ENCODE measurements at regions not wholly inside any gene's neighbourhood (a gene's known extent, or its start where the extent isn't known, plus 50 kb on each side); places are given as distances from the start of the nearest gene placed in this dataset.
"Not testable (repeated sequence)": the region's sequence is repeated elsewhere in the genome, so short reads cannot be mapped to it uniquely, and the experiment has no call there.

DNA sequence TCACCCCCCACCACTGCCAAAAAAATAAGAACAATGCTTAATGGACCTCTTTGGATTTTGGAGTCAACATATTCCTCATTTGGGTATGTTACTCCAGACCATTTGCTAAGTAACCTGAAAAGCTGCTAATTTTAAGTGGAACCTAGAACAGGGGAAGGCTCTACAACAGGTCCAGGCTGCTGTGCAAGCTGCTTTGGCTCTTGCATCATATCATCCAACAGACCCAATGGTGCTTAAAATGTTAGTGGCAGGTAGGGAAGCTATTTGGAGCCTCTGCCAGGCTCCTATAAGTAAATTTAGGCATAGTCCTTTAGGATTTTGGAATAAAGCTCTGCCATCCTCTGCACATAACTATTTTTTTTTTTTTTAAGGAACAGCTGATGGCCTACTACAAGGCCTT, 132.2 kb upstream of the PMCH start:
- H3K36me3 Mint-ChIP-seq (ENCODE audit: low read depth, unreplicated experiment): no peaks in the 10 kb centered on the region
- H3K27me3 Mint-ChIP-seq (ENCODE audit: unreplicated experiment): no peaks in the 10 kb centered on the region
- H3K27ac Mint-ChIP-seq (ENCODE audit: unreplicated experiment): no peak overlapping the region
- H3K4me3 Mint-ChIP-seq (ENCODE audit: unreplicated experiment): no peak overlapping the region
- TF ChIP-seq, protein P1, sequence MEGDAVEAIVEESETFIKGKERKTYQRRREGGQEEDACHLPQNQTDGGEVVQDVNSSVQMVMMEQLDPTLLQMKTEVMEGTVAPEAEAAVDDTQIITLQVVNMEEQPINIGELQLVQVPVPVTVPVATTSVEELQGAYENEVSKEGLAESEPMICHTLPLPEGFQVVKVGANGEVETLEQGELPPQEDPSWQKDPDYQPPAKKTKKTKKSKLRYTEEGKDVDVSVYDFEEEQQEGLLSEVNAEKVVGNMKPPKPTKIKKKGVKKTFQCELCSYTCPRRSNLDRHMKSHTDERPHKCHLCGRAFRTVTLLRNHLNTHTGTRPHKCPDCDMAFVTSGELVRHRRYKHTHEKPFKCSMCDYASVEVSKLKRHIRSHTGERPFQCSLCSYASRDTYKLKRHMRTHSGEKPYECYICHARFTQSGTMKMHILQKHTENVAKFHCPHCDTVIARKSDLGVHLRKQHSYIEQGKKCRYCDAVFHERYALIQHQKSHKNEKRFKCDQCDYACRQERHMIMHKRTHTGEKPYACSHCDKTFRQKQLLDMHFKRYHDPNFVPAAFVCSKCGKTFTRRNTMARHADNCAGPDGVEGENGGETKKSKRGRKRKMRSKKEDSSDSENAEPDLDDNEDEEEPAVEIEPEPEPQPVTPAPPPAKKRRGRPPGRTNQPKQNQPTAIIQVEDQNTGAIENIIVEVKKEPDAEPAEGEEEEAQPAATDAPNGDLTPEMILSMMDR (IDR thresholded peaks at IDR 0.05; ENCODE audit: unreplicated experiment): no peak
- no peak for DNase-seq (ENCODE audit: low spot score)
- H3K9me3 Mint-ChIP-seq (ENCODE audit: unreplicated experiment): no peaks in the 10 kb centered on the region
- H3K4me1 Mint-ChIP-seq (ENCODE audit: unreplicated experiment): no peaks in the 10 kb centered on the region

DNA sequence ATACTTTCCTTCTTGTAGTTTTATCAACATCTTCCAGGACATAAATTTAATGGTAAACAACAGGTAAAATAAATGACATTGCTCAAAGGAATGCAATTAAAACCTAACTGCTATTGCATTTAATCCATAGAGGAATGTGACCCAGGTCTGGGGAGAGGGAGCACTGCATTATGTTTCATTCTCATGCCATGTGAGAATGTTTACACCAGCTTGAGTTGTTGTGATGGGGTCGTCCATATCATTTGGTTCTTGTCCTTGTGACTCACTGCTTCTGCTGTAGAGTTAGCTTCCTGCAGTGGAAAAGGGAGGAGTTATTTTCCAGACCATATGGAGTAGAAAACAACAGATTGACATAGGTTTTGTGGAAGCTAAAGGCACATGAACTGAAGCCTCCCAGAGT, 129.3 kb upstream of the PMCH start:
- no peak for DNase-seq (ENCODE audit: low spot score)
- TF ChIP-seq, protein P1 (IDR thresholded peaks at IDR 0.05; ENCODE audit: unreplicated experiment): no peak
- Mint-ChIP-seq H3K27ac (ENCODE audit: unreplicated experiment) (no peak overlapping the region), H3K4me1 (ENCODE audit: unreplicated experiment) (no peaks in the 10 kb centered on the region), H3K9me3 (ENCODE audit: unreplicated experiment) (no peaks in the 10 kb centered on the region), H3K4me3 (ENCODE audit: unreplicated experiment) (no peak overlapping the region), H3K36me3 (ENCODE audit: low read depth, unreplicated experiment) (no peaks in the 10 kb centered on the region), H3K27me3 (ENCODE audit: unreplicated experiment) (no peaks in the 10 kb centered on the region)

DNA sequence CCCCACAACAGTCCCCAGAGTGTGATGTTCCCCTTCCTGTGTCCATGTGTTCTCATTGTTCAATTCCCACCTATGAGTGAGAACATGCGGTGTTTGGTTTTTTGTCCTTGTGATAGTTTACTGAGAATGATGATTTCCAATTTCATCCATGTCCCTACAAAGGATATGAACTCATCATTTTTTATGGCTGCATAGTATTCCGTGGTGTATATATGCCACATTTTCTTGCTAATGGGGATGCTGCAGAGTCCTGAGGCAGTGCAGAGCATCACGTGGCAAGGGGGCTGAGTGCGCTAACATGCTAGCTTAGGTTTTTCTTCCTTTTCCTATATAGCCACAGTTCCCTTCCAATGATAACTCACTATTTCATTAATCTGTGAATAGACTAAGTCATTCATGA, 127.5 kb upstream of the PMCH start:
- H3K9me3 Mint-ChIP-seq (ENCODE audit: unreplicated experiment); H3K27me3 Mint-ChIP-seq (ENCODE audit: unreplicated experiment); H3K4me3 Mint-ChIP-seq (ENCODE audit: unreplicated experiment); H3K4me1 Mint-ChIP-seq (ENCODE audit: unreplicated experiment); DNase-seq (ENCODE audit: low spot score); H3K27ac Mint-ChIP-seq (ENCODE audit: unreplicated experiment); H3K36me3 Mint-ChIP-seq (ENCODE audit: low read depth, unreplicated experiment): not testable (repeated sequence)

DNA sequence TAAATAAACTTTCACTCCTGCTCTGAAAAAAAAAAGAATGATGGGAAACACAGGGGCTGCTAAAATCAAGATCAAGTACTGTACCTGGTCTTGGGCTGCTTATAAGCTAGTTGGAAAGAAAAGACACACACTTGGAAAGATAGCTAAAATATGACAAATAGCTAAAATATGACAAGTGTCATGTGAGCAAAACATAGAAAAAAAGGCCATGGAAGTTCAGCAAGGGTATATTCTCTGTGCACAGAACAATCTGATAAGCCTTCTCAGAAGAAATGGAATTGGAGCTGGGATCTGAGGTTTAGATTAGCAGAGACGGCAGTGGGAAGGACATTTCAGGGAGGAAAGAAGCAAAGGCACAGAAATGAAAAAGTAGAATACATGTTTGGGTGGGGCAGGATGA, 126.2 kb upstream of the PMCH start:
- Mint-ChIP-seq H3K27ac (ENCODE audit: unreplicated experiment) (no peak overlapping the region), H3K27me3 (ENCODE audit: unreplicated experiment) (no peaks in the 10 kb centered on the region), H3K4me3 (ENCODE audit: unreplicated experiment) (no peak overlapping the region), H3K36me3 (ENCODE audit: low read depth, unreplicated experiment) (no peaks in the 10 kb centered on the region), H3K4me1 (ENCODE audit: unreplicated experiment) (no peaks in the 10 kb centered on the region), H3K9me3 (ENCODE audit: unreplicated experiment) (no peaks in the 10 kb centered on the region)
- TF ChIP-seq, protein P1 (IDR thresholded peaks at IDR 0.05; ENCODE audit: unreplicated experiment): no peak
- DNase-seq (ENCODE audit: low spot score): no peak

DNA sequence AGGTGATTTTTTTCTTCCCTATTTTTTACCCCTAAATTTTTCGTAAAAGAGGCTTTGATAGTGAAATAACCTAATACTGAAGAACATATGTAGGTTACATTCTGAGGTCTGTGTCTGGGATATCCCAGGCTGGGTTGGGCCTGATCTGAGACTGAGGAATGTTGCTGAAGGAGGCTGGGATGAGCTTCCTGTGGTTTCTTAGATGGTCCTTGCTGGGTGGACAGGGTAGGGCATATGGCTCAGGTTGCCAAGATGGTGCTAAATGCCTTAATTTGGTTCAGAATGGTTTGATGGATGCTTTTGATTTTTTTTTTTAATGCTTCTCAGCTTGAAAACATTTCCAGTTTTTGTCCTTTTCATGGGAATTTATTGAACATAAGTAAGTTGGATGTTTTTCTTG, 124.6 kb upstream of the PMCH start:
- TF ChIP-seq, protein P1 (IDR thresholded peaks at IDR 0.05; ENCODE audit: unreplicated experiment): no peak
- DNase-seq (ENCODE audit: low spot score): no peak
- no peaks in the 10 kb centered on the region for H3K9me3 Mint-ChIP-seq (ENCODE audit: unreplicated experiment)
- H3K27me3 Mint-ChIP-seq (ENCODE audit: unreplicated experiment): no peaks in the 10 kb centered on the region
- H3K27ac Mint-ChIP-seq (ENCODE audit: unreplicated experiment): no peak overlapping the region
- no peaks in the 10 kb centered on the region for H3K36me3 Mint-ChIP-seq (ENCODE audit: low read depth, unreplicated experiment)
- H3K4me3 Mint-ChIP-seq (ENCODE audit: unreplicated experiment): no peak overlapping the region
- H3K4me1 Mint-ChIP-seq (ENCODE audit: unreplicated experiment): peaks cover 4% of the 10 kb centered on the region
